BJ (cell line): ENCODE measurements at regions not wholly inside any gene's neighbourhood (a gene's known extent, or its start where the extent isn't known, plus 50 kb on each side); places are given as distances from the start of the nearest gene placed in this dataset.

Source experiments
- CTCF ChIA-PET: fragments of 350-600 bp; formaldehyde crosslinking; extraction: SDS; loops from one replicate; lab custom pipeline; 2021; ENCODE audit warnings: antibody characterized with exemption, inconsistent platforms; lab: Yijun Ruan, JAX
- POLR2A ChIA-PET: fragments of 300-600 bp; sonication (Branson Sonifier 250); formaldehyde crosslinking; extraction: SDS; loops from one replicate; lab custom pipeline; 2021; ENCODE audit warnings: antibody characterized with exemption; lab: Charles Lee
- DNase-seq: peaks from one replicate; pipeline ENCODE4 v3.0.0-alpha.2; 2011; ENCODE audit warnings: low read depth
- H3K27me3 ChIP-seq: 2 replicates; pipeline ENCODE4 v1.6.0; 2011; ENCODE audit warnings: low read length; ENCODE audit not compliant: control insufficient read depth, insufficient read depth
- H3K36me3 ChIP-seq: 2 replicates; pipeline ENCODE4 v1.5.1; 2011; ENCODE audit warnings: low read length; ENCODE audit not compliant: control insufficient read depth, insufficient read depth
- H3K4me3 ChIP-seq: 2 replicates; pipeline ENCODE4 v1.5.1; 2011; ENCODE audit warnings: low read depth, mild to moderate bottlenecking, control low read depth, low read length
- CTCF ChIP-seq: IDR thresholded peaks from 2 replicates; pipeline ENCODE4 v1.5.1; 2011; ENCODE audit warnings: low read depth, mild to moderate bottlenecking, control low read depth, inconsistent platforms, low read length, moderate library complexity; ENCODE audit not compliant: insufficient read depth

- ChIA-PET POLR2A (no interaction called here), CTCF (no interaction called here)
- DNase-seq: no peak
- Histone ChIP-seq H3K36me3 (no peaks in the 10 kb centered on the region), H3K27me3 (no peaks in the 10 kb centered on the region), H3K4me3 (no peak overlapping the region)
- no peak for TF ChIP-seq CTCF
These were observed 159.8 kb upstream of the CCDC68 start for GRCh38 chr18:55119016-55119415.

- no peak for TF ChIP-seq CTCF
- CTCF ChIA-PET: interaction anchor here (0.6 kb wide), 1 partner anchor 29 kb away, joined by 3 read pairs; no protein-coding TSS in a partner anchor
- POLR2A ChIA-PET: no interaction called here
- Histone ChIP-seq H3K36me3 (no peaks in the 10 kb centered on the region), H3K4me3 (no peak overlapping the region), H3K27me3 (no peaks in the 10 kb centered on the region)
- no peak for DNase-seq
These were observed 157.6 kb upstream of the CCDC68 start for GRCh38 chr18:55116863-55117262.

GRCh38 chr18:55115606-55116005 lies 156.3 kb upstream of the CCDC68 start:
- Histone ChIP-seq H3K27me3 (no peaks in the 10 kb centered on the region), H3K36me3 (no peaks in the 10 kb centered on the region), H3K4me3 (no peak overlapping the region)
- no peak for DNase-seq
- CTCF ChIA-PET: no interaction called here
- POLR2A ChIA-PET: no interaction called here
- no peak for TF ChIP-seq CTCF

GRCh38 chr18:55114876-55115275 lies 155.6 kb upstream of the CCDC68 start:
- Histone ChIP-seq H3K36me3 (no peaks in the 10 kb centered on the region), H3K27me3 (no peaks in the 10 kb centered on the region), H3K4me3 (no peak overlapping the region)
- no peak for TF ChIP-seq CTCF
- no peak for DNase-seq
- ChIA-PET POLR2A (no interaction called here), CTCF (no interaction called here)

- ChIA-PET CTCF (no interaction called here), POLR2A (no interaction called here)
- Histone ChIP-seq H3K36me3 (no peaks in the 10 kb centered on the region), H3K27me3 (no peaks in the 10 kb centered on the region), H3K4me3 (no peak overlapping the region)
- DNase-seq: no peak
- TF ChIP-seq CTCF: no peak
These were observed 154.5 kb upstream of the CCDC68 start for GRCh38 chr18:55113800-55114199.
